ENCODE measurements at regions not wholly inside any gene's neighbourhood (a gene's known extent, or its start where the extent isn't known, plus 50 kb on each side); places are given as distances from the start of the nearest gene placed in this dataset.

GRCh38 chr1:219383281-219383680 is 209.6 kb downstream of the LYPLAL1 start:
- CTCF ChIA-PET = no interaction called here
- DNase-seq (ENCODE audit: low read depth) = no peak

GRCh38 chr1:219381396-219381795 is 207.7 kb downstream of the LYPLAL1 start:
- POLR2A ChIA-PET = no interaction called here
- CTCF ChIA-PET = no interaction called here
- Histone ChIP-seq H3K27me3 (ENCODE audit: control insufficient read depth, insufficient read depth, low read length) (peaks cover 2% of the 10 kb centered on the region; the same call in 1 of the 2 replicates), H3K36me3 (ENCODE audit: control insufficient read depth, insufficient read depth, low read length) (no peaks in the 10 kb centered on the region), H3K4me3 (ENCODE audit: low read depth, low read length) (no peak overlapping the region)
- no peak for TF ChIP-seq CTCF (IDR thresholded peaks at IDR 0.05; ENCODE audit: insufficient read depth, low read depth, low read length)
- DNase-seq (ENCODE audit: low read depth) = no peak

More at GRCh38 chr1:219383281-219383680, 209.6 kb downstream of the LYPLAL1 start:
- no peaks in the 10 kb centered on the region for H3K36me3 ChIP-seq (ENCODE audit: control insufficient read depth, insufficient read depth, low read length)
- POLR2A ChIA-PET = no interaction called here
- no peak overlapping the region for H3K4me3 ChIP-seq (ENCODE audit: low read depth, low read length)
- H3K27me3 ChIP-seq (ENCODE audit: control insufficient read depth, insufficient read depth, low read length) = peaks cover 2% of the 10 kb centered on the region; the same call in 1 of the 2 replicates
- TF ChIP-seq CTCF (IDR thresholded peaks at IDR 0.05; ENCODE audit: insufficient read depth, low read depth, low read length) = no peak

- no peak for DNase-seq (ENCODE audit: low read depth)
- Histone ChIP-seq H3K36me3 (ENCODE audit: control insufficient read depth, insufficient read depth, low read length) (no peaks in the 10 kb centered on the region), H3K4me3 (ENCODE audit: low read depth, low read length) (no peak overlapping the region), H3K27me3 (ENCODE audit: control insufficient read depth, insufficient read depth, low read length) (peaks cover 2% of the 10 kb centered on the region; the same call in 1 of the 2 replicates)
- ChIA-PET CTCF (no interaction called here), POLR2A (no interaction called here)
- no peak for TF ChIP-seq CTCF (IDR thresholded peaks at IDR 0.05; ENCODE audit: insufficient read depth, low read depth, low read length)
Measured at GRCh38 chr1:219380463-219380862, 206.8 kb downstream of the LYPLAL1 start.

- Histone ChIP-seq H3K27me3 (ENCODE audit: control insufficient read depth, insufficient read depth, low read length) (peaks cover 2% of the 10 kb centered on the region; the same call in 1 of the 2 replicates), H3K36me3 (ENCODE audit: control insufficient read depth, insufficient read depth, low read length) (no peaks in the 10 kb centered on the region), H3K4me3 (ENCODE audit: low read depth, low read length) (no peak overlapping the region)
- no peak for TF ChIP-seq CTCF (IDR thresholded peaks at IDR 0.05; ENCODE audit: insufficient read depth, low read depth, low read length)
- POLR2A ChIA-PET = no interaction called here
- CTCF ChIA-PET = no interaction called here
- DNase-seq (ENCODE audit: low read depth) = no peak
Measured at GRCh38 chr1:219379691-219380090, 206.0 kb downstream of the LYPLAL1 start.

- Histone ChIP-seq H3K4me3 (ENCODE audit: low read depth, low read length) (no peak overlapping the region), H3K27me3 (ENCODE audit: control insufficient read depth, insufficient read depth, low read length) (0 out of 2 replicates have a peak, but pooled peaks cover 2% of the 10 kb centered on the region), H3K36me3 (ENCODE audit: control insufficient read depth, insufficient read depth, low read length) (no peaks in the 10 kb centered on the region)
- CTCF ChIA-PET = interaction anchor here (1.1 kb wide), 1 partner anchor 11 kb away, joined by 4 read pairs; no protein-coding TSS in a partner anchor
- no peak for TF ChIP-seq CTCF (IDR thresholded peaks at IDR 0.05; ENCODE audit: insufficient read depth, low read depth, low read length)
- POLR2A ChIA-PET = no interaction called here
- no peak for DNase-seq (ENCODE audit: low read depth)
Measured at GRCh38 chr1:219374636-219375035, 201.0 kb downstream of the LYPLAL1 start.

Measured in BJ (cell line).